ENCODE measurements at regions not wholly inside any gene's neighbourhood (a gene's known extent, or its start where the extent isn't known, plus 50 kb on each side); places are given as distances from the start of the nearest gene placed in this dataset.

DNA sequence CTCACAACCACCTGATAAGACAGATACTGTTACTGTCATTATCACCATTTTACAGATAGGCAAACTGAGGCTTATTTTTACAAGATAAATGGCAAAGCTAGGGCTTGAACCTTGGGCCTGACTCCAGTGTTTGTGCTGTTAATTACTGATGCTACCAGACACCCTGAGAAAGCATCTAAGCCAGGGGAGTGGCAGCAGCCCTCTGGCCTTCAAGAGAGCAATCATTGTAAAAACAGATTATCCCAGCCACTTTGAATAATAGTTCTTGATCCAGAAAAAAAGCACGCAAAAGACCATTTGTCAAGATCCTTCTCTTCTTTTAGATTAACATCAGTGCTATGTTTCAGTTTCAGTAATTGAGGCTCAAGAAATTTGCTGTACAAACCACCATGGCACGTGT, 109.5 kb downstream of the PLCE1 start:
- no peak overlapping the region for H3K9ac ChIP-seq (ENCODE audit: low read length)
- no peaks in the 10 kb centered on the region for H4K20me1 ChIP-seq (ENCODE audit: insufficient read depth, low read length)
- no peaks in the 10 kb centered on the region for H3K36me3 ChIP-seq (replicated peaks; ENCODE audit: insufficient read depth, low read length)
- no peak overlapping the region for H3K27ac ChIP-seq (ENCODE audit: low read length)
- no peak overlapping the region for H3K4me2 ChIP-seq (ENCODE audit: low read depth, low read length)
- no peak overlapping the region for H2AFZ ChIP-seq (ENCODE audit: low read length)
- no peaks in the 10 kb centered on the region for H3K4me1 ChIP-seq (ENCODE audit: low read length)
- no peaks in the 10 kb centered on the region for H3K27me3 ChIP-seq (replicated peaks; ENCODE audit: insufficient read depth, low read length)
- no peaks in the 10 kb centered on the region for H3F3A ChIP-seq (ENCODE audit: insufficient read depth, low read length)
- no peak for DNase-seq
- TF ChIP-seq EZH2 (optimal IDR thresholded peaks at IDR 0.05; ENCODE audit: low read depth, low read length): no peak
- TF ChIP-seq EZH2phosphoT487 (IDR thresholded peaks at IDR 0.05; ENCODE audit: low read length): no peak
- TF ChIP-seq, protein P1, sequence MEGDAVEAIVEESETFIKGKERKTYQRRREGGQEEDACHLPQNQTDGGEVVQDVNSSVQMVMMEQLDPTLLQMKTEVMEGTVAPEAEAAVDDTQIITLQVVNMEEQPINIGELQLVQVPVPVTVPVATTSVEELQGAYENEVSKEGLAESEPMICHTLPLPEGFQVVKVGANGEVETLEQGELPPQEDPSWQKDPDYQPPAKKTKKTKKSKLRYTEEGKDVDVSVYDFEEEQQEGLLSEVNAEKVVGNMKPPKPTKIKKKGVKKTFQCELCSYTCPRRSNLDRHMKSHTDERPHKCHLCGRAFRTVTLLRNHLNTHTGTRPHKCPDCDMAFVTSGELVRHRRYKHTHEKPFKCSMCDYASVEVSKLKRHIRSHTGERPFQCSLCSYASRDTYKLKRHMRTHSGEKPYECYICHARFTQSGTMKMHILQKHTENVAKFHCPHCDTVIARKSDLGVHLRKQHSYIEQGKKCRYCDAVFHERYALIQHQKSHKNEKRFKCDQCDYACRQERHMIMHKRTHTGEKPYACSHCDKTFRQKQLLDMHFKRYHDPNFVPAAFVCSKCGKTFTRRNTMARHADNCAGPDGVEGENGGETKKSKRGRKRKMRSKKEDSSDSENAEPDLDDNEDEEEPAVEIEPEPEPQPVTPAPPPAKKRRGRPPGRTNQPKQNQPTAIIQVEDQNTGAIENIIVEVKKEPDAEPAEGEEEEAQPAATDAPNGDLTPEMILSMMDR (IDR thresholded peaks at IDR 0.05; ENCODE audit: low read length): no peak
- no peaks in the 10 kb centered on the region for H3K9me3 ChIP-seq (replicated peaks; ENCODE audit: insufficient read depth, low read length)
- no peaks in the 10 kb centered on the region for H3K9me2 ChIP-seq (replicated peaks; ENCODE audit: insufficient read depth, low read length)
- no peak overlapping the region for H3K4me3 ChIP-seq (ENCODE audit: low read length)
- no peaks in the 10 kb centered on the region for H3K79me2 ChIP-seq (ENCODE audit: low read length)

DNA sequence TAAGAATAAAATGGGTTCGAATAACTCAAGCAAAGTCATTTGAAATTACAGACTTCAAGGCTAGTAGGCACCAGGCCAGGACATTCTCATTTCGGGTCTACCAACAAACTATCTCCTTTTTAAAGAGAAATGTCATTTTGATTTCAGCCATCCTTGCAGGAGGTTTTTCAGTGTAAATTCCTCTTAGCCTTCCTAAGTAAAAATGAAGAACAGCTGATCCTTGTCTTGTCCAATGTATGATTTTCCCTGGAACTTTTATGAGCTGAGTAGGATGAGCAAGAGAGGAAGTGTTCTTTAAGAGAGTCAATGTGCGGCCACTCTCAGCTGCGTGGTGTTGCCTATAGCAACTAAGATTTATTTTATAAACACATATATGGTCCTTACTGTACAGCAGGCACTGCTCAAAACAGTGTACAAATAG, 110.1 kb downstream of the PLCE1 start:
- Histone ChIP-seq H3F3A (ENCODE audit: insufficient read depth, low read length) (no peaks in the 10 kb centered on the region), H3K9me3 (replicated peaks; ENCODE audit: insufficient read depth, low read length) (no peaks in the 10 kb centered on the region), H4K20me1 (ENCODE audit: insufficient read depth, low read length) (no peaks in the 10 kb centered on the region), H3K9ac (ENCODE audit: low read length) (no peak overlapping the region), H2AFZ (ENCODE audit: low read length) (no peak overlapping the region), H3K79me2 (ENCODE audit: low read length) (no peaks in the 10 kb centered on the region), H3K4me1 (ENCODE audit: low read length) (no peaks in the 10 kb centered on the region), H3K4me2 (ENCODE audit: low read depth, low read length) (no peak overlapping the region), H3K36me3 (replicated peaks; ENCODE audit: insufficient read depth, low read length) (no peaks in the 10 kb centered on the region), H3K27ac (ENCODE audit: low read length) (no peak overlapping the region), H3K9me2 (replicated peaks; ENCODE audit: insufficient read depth, low read length) (no peaks in the 10 kb centered on the region), H3K4me3 (ENCODE audit: low read length) (no peak overlapping the region), H3K27me3 (replicated peaks; ENCODE audit: insufficient read depth, low read length) (no peaks in the 10 kb centered on the region)
- no peak for DNase-seq
- TF ChIP-seq EZH2 (optimal IDR thresholded peaks at IDR 0.05; ENCODE audit: low read depth, low read length) (no peak), EZH2phosphoT487 (IDR thresholded peaks at IDR 0.05; ENCODE audit: low read length) (no peak)
- TF ChIP-seq, protein P1 (IDR thresholded peaks at IDR 0.05; ENCODE audit: low read length): no peak

DNA sequence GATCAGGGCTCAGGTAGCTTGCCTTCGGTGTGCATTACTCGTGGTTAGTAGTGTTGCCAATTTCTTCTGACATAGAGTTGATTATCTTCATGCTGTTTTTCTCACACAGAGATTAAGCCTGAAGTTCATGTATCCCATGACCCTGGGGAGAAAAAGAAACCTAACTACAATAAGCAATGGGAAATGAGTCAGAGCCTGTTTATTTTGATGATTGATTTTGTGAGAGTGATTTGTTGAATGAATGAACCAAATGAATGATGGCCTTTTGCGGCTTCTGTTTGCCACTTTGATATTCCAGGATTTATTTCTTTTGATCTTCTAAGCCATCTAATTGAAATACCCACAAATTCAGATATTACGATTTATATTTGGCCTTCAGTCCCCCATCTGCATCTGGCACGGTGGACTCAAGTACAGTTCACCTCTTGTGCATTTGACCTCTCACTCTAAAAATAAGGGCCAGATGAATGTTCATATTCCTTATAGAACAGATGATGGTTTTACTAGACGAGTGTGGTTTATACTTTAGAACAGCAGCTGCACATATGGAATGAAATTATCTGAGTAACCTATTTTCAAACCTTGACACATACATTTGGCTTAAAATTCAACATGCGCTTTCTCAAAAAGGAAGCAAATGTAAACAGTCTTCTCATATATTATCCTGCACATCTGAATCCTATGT, 110.7 kb downstream of the PLCE1 start:
- H3K79me2 ChIP-seq (ENCODE audit: low read length): no peaks in the 10 kb centered on the region
- H3K9me3 ChIP-seq (replicated peaks; ENCODE audit: insufficient read depth, low read length): no peaks in the 10 kb centered on the region
- no peaks in the 10 kb centered on the region for H3F3A ChIP-seq (ENCODE audit: insufficient read depth, low read length)
- H3K4me1 ChIP-seq (ENCODE audit: low read length): no peaks in the 10 kb centered on the region
- H3K9me2 ChIP-seq (replicated peaks; ENCODE audit: insufficient read depth, low read length): no peaks in the 10 kb centered on the region
- TF ChIP-seq, protein P1 (IDR thresholded peaks at IDR 0.05; ENCODE audit: low read length): no peak
- TF ChIP-seq EZH2phosphoT487 (IDR thresholded peaks at IDR 0.05; ENCODE audit: low read length) (no peak), EZH2 (optimal IDR thresholded peaks at IDR 0.05; ENCODE audit: low read depth, low read length) (no peak)
- H3K36me3 ChIP-seq (replicated peaks; ENCODE audit: insufficient read depth, low read length): no peaks in the 10 kb centered on the region
- H4K20me1 ChIP-seq (ENCODE audit: insufficient read depth, low read length): no peaks in the 10 kb centered on the region
- H2AFZ ChIP-seq (ENCODE audit: low read length): no peak overlapping the region
- H3K4me3 ChIP-seq (ENCODE audit: low read length): no peak overlapping the region
- H3K4me2 ChIP-seq (ENCODE audit: low read depth, low read length): no peak overlapping the region
- H3K27ac ChIP-seq (ENCODE audit: low read length): no peak overlapping the region
- H3K9ac ChIP-seq (ENCODE audit: low read length): no peak overlapping the region
- H3K27me3 ChIP-seq (replicated peaks; ENCODE audit: insufficient read depth, low read length): no peaks in the 10 kb centered on the region
- DNase-seq: no peak
